ENCODE measurements at regions not wholly inside any gene's neighbourhood (a gene's known extent, or its start where the extent isn't known, plus 50 kb on each side); places are given as distances from the start of the nearest gene placed in this dataset.

DNA sequence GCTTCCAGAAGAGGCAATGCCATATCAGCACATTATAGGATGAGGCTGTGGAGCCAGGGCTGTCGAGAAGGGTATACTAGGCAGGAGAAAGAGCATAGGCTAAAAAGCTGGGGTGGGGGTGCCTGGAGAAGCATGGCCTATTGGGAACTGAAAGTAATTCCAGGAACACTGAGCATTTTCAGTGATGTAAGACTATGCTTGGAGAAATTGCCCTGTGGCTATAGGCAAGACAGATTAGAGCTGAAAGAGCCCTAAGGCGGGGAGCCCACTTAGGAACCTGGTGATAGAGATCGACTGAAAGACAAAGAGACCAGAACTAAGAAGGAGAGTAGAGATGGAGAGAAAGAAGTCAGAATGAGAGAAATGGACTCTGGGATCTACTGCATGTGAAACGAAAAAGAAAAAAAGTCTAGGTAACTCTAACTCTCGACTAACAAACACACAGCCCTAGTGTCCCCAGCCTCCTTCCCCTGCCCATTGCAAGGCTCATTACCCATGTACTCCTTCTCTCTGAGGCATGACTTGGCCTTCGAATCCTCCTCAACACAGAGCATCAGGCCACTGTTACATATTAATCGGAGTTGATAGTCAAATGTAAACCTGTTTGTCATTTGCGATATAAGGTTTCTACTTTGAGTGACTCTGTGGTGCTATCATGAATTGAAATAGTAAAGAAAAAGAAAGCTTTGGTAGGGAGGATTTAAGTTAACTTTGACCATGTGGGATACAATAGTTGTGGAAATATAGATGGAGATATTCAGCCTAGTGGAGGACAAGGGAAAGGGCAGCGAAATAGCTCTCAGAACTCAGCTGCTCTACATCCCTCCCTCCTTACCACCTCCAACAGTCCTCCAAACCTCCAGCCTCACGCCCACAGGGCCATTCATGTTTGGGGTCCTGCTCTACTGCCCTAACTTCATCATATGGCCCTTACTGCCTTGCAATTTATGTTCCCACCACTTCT lies 52.3 kb upstream of the BMAL1 start:
- DNase-seq, result no peak

DNA sequence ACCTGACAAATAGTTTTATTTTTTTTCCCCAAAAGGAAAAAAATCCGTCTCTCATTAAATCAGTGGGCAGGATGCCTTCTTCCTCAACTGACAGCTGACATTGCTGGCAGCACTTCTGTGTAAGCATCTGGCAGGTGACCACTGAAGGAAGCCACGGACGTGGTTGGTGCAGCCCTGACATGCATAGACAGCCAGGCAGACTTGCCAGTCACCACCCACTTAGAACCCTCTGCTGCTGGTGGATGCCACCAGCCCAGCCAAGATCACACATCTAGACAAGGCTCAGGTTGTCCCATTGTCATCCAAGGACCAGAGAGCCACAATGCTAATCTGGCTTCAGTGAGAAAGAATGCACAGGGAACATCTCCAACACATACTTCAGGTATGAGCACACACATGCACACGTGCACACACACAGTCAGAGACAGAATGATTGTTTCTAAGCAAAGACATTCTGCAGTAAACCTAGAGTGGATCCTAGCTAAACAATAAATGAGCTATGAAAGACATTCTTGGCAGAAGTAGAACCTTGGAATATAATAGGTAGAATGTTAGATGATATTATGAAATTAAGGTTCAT lies 49.8 kb upstream of the BMAL1 start:
- no peak for DNase-seq

All from NCI-H2227 treated with DMSO at 0.1 percent for 48 hours (cell line).